ENCODE measurements at regions not wholly inside any gene's neighbourhood (a gene's known extent, or its start where the extent isn't known, plus 50 kb on each side); places are given as distances from the start of the nearest gene placed in this dataset.

DNA sequence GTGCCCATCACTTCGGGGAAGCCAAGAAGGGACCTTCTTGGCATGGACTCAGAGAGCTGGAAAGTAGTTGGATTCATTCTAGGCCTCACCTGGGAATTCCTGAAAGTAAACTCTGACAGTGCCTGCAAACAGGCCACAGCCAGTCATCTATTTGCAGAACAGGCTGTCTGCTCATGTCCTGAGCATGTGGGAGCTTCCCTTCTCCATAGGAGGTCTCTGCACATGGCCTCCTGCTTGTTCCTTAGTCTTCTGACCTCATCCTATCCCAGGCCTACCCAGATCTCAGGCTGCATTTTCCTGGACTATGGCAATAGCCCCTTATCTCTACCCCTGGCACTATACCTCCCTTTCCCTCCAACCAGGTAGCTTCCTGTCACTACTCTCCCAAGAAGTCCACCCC, 67.2 kb upstream of the FSTL4 start:
- TF ChIP-seq CTCF (IDR thresholded peaks at IDR 0.05) (no peak), POLR2AphosphoS5 (IDR thresholded peaks at IDR 0.05; ENCODE audit: low read depth, low read length) (no peak), SIN3A (IDR thresholded peaks at IDR 0.05; ENCODE audit: borderline replicate concordance, insufficient read depth, low read depth, low read length) (no peak), TCF7L2 (IDR thresholded peaks at IDR 0.05; ENCODE audit: low read depth, low read length) (no peak)
- TF ChIP-seq, protein P1, sequence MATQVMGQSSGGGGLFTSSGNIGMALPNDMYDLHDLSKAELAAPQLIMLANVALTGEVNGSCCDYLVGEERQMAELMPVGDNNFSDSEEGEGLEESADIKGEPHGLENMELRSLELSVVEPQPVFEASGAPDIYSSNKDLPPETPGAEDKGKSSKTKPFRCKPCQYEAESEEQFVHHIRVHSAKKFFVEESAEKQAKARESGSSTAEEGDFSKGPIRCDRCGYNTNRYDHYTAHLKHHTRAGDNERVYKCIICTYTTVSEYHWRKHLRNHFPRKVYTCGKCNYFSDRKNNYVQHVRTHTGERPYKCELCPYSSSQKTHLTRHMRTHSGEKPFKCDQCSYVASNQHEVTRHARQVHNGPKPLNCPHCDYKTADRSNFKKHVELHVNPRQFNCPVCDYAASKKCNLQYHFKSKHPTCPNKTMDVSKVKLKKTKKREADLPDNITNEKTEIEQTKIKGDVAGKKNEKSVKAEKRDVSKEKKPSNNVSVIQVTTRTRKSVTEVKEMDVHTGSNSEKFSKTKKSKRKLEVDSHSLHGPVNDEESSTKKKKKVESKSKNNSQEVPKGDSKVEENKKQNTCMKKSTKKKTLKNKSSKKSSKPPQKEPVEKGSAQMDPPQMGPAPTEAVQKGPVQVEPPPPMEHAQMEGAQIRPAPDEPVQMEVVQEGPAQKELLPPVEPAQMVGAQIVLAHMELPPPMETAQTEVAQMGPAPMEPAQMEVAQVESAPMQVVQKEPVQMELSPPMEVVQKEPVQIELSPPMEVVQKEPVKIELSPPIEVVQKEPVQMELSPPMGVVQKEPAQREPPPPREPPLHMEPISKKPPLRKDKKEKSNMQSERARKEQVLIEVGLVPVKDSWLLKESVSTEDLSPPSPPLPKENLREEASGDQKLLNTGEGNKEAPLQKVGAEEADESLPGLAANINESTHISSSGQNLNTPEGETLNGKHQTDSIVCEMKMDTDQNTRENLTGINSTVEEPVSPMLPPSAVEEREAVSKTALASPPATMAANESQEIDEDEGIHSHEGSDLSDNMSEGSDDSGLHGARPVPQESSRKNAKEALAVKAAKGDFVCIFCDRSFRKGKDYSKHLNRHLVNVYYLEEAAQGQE (IDR thresholded peaks at IDR 0.05; ENCODE audit: insufficient read depth in 1 of 2, low read depth in 2 of 2, low read length in 1 of 2): no peak

Data from Panc1 (cell line).